ENCODE measurements at regions not wholly inside any gene's neighbourhood (a gene's known extent, or its start where the extent isn't known, plus 50 kb on each side); places are given as distances from the start of the nearest gene placed in this dataset.

- ATAC-seq (no peak), DNase-seq (no peak)
- intact Hi-C loops (cut with DNase I): no loop called here
These were observed 128.9 kb downstream of the SNAPC1 start for GRCh38 chr14:61891170-61891569.

- intact Hi-C loops (cut with DNase I): loop anchor here in 1 of 2 donors (2.0 kb wide), 1 partner anchor 235 kb away; no protein-coding TSS in a partner anchor
- no peak for ATAC-seq
- DNase-seq: no peak
These were observed 129.6 kb downstream of the SNAPC1 start for GRCh38 chr14:61891810-61892209.

- DNase-seq: no peak
- intact Hi-C loops (cut with DNase I): loop anchor here in 1 of 2 donors (2.0 kb wide), 1 partner anchor 233 kb away; no protein-coding TSS in a partner anchor
- no peak for ATAC-seq
These were observed 131.2 kb downstream of the SNAPC1 start for GRCh38 chr14:61893371-61893940.

GRCh38 chr14:61894452-61895077 lies 132.3 kb downstream of the SNAPC1 start:
- intact Hi-C loops (cut with DNase I): no loop called here
- ATAC-seq: peak in 1 of 2 donors; percentile 51
- DNase-seq: peak; percentile 68

- intact Hi-C loops (cut with DNase I): no loop called here
- no peak for DNase-seq
- ATAC-seq: no peak
These were observed 135.1 kb downstream of the SNAPC1 start for GRCh38 chr14:61897300-61897699.

GRCh38 chr14:61898568-61898967 lies 136.3 kb downstream of the SNAPC1 start:
- DNase-seq: peak; percentile 31
- intact Hi-C loops (cut with DNase I): no loop called here
- peak; percentile 94 to 97 for ATAC-seq

GRCh38 chr14:61899497-61899896 lies 137.3 kb downstream of the SNAPC1 start:
- intact Hi-C loops (cut with DNase I): no loop called here
- ATAC-seq (no peak), DNase-seq (no peak)

- no peak for ATAC-seq
- DNase-seq: no peak
- intact Hi-C loops (cut with DNase I): no loop called here
These were observed 142.7 kb downstream of the SNAPC1 start for GRCh38 chr14:61904946-61905345.

GRCh38 chr14:61911574-61911973 lies 149.4 kb downstream of the SNAPC1 start:
- DNase-seq (no peak), ATAC-seq (no peak)
- intact Hi-C loops (cut with DNase I): no loop called here

- ATAC-seq (no peak), DNase-seq (no peak)
- intact Hi-C loops (cut with DNase I): no loop called here
These were observed 156.8 kb downstream of the SNAPC1 start for GRCh38 chr14:61918998-61919397.

GRCh38 chr14:61923348-61923747 lies 161.1 kb downstream of the SNAPC1 start:
- peak in 1 of 2 donors; percentile 23 for ATAC-seq
- no peak for DNase-seq
- intact Hi-C loops (cut with DNase I): no loop called here

GRCh38 chr14:61925043-61925442 lies 162.8 kb downstream of the SNAPC1 start:
- DNase-seq (no peak), ATAC-seq (no peak)
- intact Hi-C loops (cut with DNase I): no loop called here

- intact Hi-C loops (cut with DNase I): no loop called here
- ATAC-seq: no peak
- no peak for DNase-seq
These were observed 163.7 kb downstream of the SNAPC1 start for GRCh38 chr14:61925732-61926435.

- ATAC-seq (no peak), DNase-seq (no peak)
- intact Hi-C loops (cut with DNase I): no loop called here
These were observed 164.8 kb downstream of the SNAPC1 start for GRCh38 chr14:61927060-61927459.

- no peak for ATAC-seq
- no peak for DNase-seq
- intact Hi-C loops (cut with DNase I): no loop called here
These were observed 165.3 kb downstream of the SNAPC1 start for GRCh38 chr14:61927520-61927919.

- DNase-seq (no peak), ATAC-seq (no peak)
- intact Hi-C loops (cut with DNase I): no loop called here
These were observed 166.1 kb downstream of the SNAPC1 start for GRCh38 chr14:61928300-61928699.

- DNase-seq: no peak
- intact Hi-C loops (cut with DNase I): no loop called here
- no peak for ATAC-seq
These were observed 166.5 kb downstream of the SNAPC1 start for GRCh38 chr14:61928701-61929100.

GRCh38 chr14:61929651-61930050 lies 167.4 kb downstream of the SNAPC1 start:
- DNase-seq (no peak), ATAC-seq (no peak)
- intact Hi-C loops (cut with DNase I): no loop called here

- no peak for ATAC-seq
These were observed 168.1 kb downstream of the SNAPC1 start for GRCh38 chr14:61930101-61930857.

GRCh38 chr14:61932974-61933373 lies 170.8 kb downstream of the SNAPC1 start:
- no peak for ATAC-seq
- intact Hi-C loops (cut with DNase I): no loop called here
- no peak for DNase-seq

More at GRCh38 chr14:61930101-61930857, 168.1 kb downstream of the SNAPC1 start:
- no peak for DNase-seq
- intact Hi-C loops (cut with DNase I): no loop called here
